ENCODE measurements at regions not wholly inside any gene's neighbourhood (a gene's known extent, or its start where the extent isn't known, plus 50 kb on each side); places are given as distances from the start of the nearest gene placed in this dataset.
"Not testable (repeated sequence)": the region's sequence is repeated elsewhere in the genome, so short reads cannot be mapped to it uniquely, and the experiment has no call there.

GRCh38 chr3:118208642-118209041 is 826.0 kb downstream of the IGSF11 start:
- H3K27me3 ChIP-seq (ENCODE audit: control insufficient read depth in 5 of 5, insufficient read depth in 4 of 5, low read length in 5 of 5): no peaks in the 10 kb centered on the region
- no peaks in the 10 kb centered on the region for H3K9me3 ChIP-seq (ENCODE audit: control insufficient read depth in 5 of 5, low read length in 5 of 5)
- H3K27ac ChIP-seq (ENCODE audit: low read depth, low read length): no peak overlapping the region
- H3K4me1 ChIP-seq (ENCODE audit: control insufficient read depth in 5 of 5, insufficient read depth in 5 of 5, low read length in 5 of 5): no peaks in the 10 kb centered on the region
- no peaks in the 10 kb centered on the region for H3K36me3 ChIP-seq (ENCODE audit: control insufficient read depth in 5 of 5, insufficient read depth in 5 of 5, low read length in 5 of 5)
- no peak overlapping the region for H3K9ac ChIP-seq (ENCODE audit: low read length in 5 of 5)
- H3K4me3 ChIP-seq (ENCODE audit: low read depth in 1 of 5, low read length in 5 of 5): no peak overlapping the region

GRCh38 chr3:118213892-118214291 is 820.8 kb downstream of the IGSF11 start:
- no peaks in the 10 kb centered on the region for H3K9me3 ChIP-seq (ENCODE audit: control insufficient read depth in 5 of 5, low read length in 5 of 5)
- no peak overlapping the region for H3K9ac ChIP-seq (ENCODE audit: low read length in 5 of 5)
- H3K4me3 ChIP-seq (ENCODE audit: low read depth in 1 of 5, low read length in 5 of 5): no peak overlapping the region
- no peaks in the 10 kb centered on the region for H3K27me3 ChIP-seq (ENCODE audit: control insufficient read depth in 5 of 5, insufficient read depth in 4 of 5, low read length in 5 of 5)
- H3K36me3 ChIP-seq (ENCODE audit: control insufficient read depth in 5 of 5, insufficient read depth in 5 of 5, low read length in 5 of 5): no peaks in the 10 kb centered on the region
- H3K4me1 ChIP-seq (ENCODE audit: control insufficient read depth in 5 of 5, insufficient read depth in 5 of 5, low read length in 5 of 5): no peaks in the 10 kb centered on the region
- no peak overlapping the region for H3K27ac ChIP-seq (ENCODE audit: low read depth, low read length)

GRCh38 chr3:118226206-118226605 is 808.4 kb downstream of the IGSF11 start:
- Histone ChIP-seq H3K4me3 (ENCODE audit: low read depth in 1 of 5, low read length in 5 of 5) (no peak overlapping the region), H3K36me3 (ENCODE audit: control insufficient read depth in 5 of 5, insufficient read depth in 5 of 5, low read length in 5 of 5) (no peaks in the 10 kb centered on the region), H3K27ac (ENCODE audit: low read depth, low read length) (no peak overlapping the region), H3K9ac (ENCODE audit: low read length in 5 of 5) (no peak overlapping the region), H3K27me3 (ENCODE audit: control insufficient read depth in 5 of 5, insufficient read depth in 4 of 5, low read length in 5 of 5) (no peaks in the 10 kb centered on the region), H3K9me3 (ENCODE audit: control insufficient read depth in 5 of 5, low read length in 5 of 5) (peaks cover 0 to 7% (median 3%) of the 10 kb centered on the region in 5 donors), H3K4me1 (ENCODE audit: control insufficient read depth in 5 of 5, insufficient read depth in 5 of 5, low read length in 5 of 5) (no peaks in the 10 kb centered on the region)

DNA sequence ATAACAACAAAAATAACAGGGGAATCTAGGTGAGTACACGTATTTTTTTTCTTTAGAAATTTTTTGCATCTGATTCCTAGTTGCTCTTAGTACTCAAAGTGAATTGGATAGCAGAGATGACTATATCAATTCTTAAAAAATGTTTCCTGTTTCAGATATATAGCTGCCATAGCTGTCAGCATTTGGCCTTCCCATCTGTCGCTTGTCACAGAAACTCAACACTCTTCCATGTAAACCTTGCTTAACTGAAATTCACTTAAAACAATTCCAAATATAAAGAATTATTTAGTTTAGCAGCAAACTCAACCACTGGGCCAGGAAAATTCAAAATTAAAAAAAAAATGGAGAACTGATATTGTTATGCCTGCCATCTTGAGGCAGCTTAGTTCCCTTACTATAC is 807.5 kb downstream of the IGSF11 start:
- no peaks in the 10 kb centered on the region for H3K27me3 ChIP-seq (ENCODE audit: control insufficient read depth in 5 of 5, insufficient read depth in 4 of 5, low read length in 5 of 5)
- no peak overlapping the region for H3K9ac ChIP-seq (ENCODE audit: low read length in 5 of 5)
- no peak overlapping the region for H3K27ac ChIP-seq (ENCODE audit: low read depth, low read length)
- H3K9me3 ChIP-seq (ENCODE audit: control insufficient read depth in 5 of 5, low read length in 5 of 5): no peaks in the 10 kb centered on the region
- H3K36me3 ChIP-seq (ENCODE audit: control insufficient read depth in 5 of 5, insufficient read depth in 5 of 5, low read length in 5 of 5): no peaks in the 10 kb centered on the region
- no peaks in the 10 kb centered on the region for H3K4me1 ChIP-seq (ENCODE audit: control insufficient read depth in 5 of 5, insufficient read depth in 5 of 5, low read length in 5 of 5)
- H3K4me3 ChIP-seq (ENCODE audit: low read depth in 1 of 5, low read length in 5 of 5): no peak overlapping the region

GRCh38 chr3:118228151-118228550 is 806.5 kb downstream of the IGSF11 start:
- no peaks in the 10 kb centered on the region for H3K36me3 ChIP-seq (ENCODE audit: control insufficient read depth in 5 of 5, insufficient read depth in 5 of 5, low read length in 5 of 5)
- no peak overlapping the region for H3K27ac ChIP-seq (ENCODE audit: low read depth, low read length)
- H3K27me3 ChIP-seq (ENCODE audit: control insufficient read depth in 5 of 5, insufficient read depth in 4 of 5, low read length in 5 of 5): no peaks in the 10 kb centered on the region
- H3K4me3 ChIP-seq (ENCODE audit: low read depth in 1 of 5, low read length in 5 of 5): no peak overlapping the region
- no peaks in the 10 kb centered on the region for H3K4me1 ChIP-seq (ENCODE audit: control insufficient read depth in 5 of 5, insufficient read depth in 5 of 5, low read length in 5 of 5)
- no peak overlapping the region for H3K9ac ChIP-seq (ENCODE audit: low read length in 5 of 5)
- no peaks in the 10 kb centered on the region for H3K9me3 ChIP-seq (ENCODE audit: control insufficient read depth in 5 of 5, low read length in 5 of 5)

GRCh38 chr3:118229196-118229595 is 805.5 kb downstream of the IGSF11 start:
- Histone ChIP-seq H3K36me3 (ENCODE audit: control insufficient read depth in 5 of 5, insufficient read depth in 5 of 5, low read length in 5 of 5) (no peaks in the 10 kb centered on the region), H3K27me3 (ENCODE audit: control insufficient read depth in 5 of 5, insufficient read depth in 4 of 5, low read length in 5 of 5) (no peaks in the 10 kb centered on the region), H3K9ac (ENCODE audit: low read length in 5 of 5) (no peak overlapping the region), H3K9me3 (ENCODE audit: control insufficient read depth in 5 of 5, low read length in 5 of 5) (no peaks in the 10 kb centered on the region), H3K4me1 (ENCODE audit: control insufficient read depth in 5 of 5, insufficient read depth in 5 of 5, low read length in 5 of 5) (no peaks in the 10 kb centered on the region), H3K27ac (ENCODE audit: low read depth, low read length) (no peak overlapping the region), H3K4me3 (ENCODE audit: low read depth in 1 of 5, low read length in 5 of 5) (no peak overlapping the region)

DNA sequence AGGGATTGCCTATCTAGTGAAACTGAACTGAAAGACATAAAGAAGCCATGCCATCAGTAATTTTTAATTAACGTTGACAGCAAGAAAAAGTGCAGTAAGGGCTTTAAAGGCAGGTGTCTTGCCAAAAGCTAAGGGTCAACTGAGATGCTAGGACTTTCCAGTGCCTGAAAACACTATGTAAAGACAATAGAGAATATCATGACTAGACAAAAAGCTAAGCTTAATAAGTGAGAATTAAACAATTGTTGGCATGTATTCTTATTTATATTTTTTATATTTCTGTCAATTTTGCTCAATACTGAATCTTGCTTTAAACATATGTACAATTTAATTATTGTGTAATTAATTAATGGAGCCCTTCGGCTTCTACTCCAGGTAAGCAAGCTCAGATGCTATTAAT is 803.1 kb downstream of the IGSF11 start:
- Histone ChIP-seq H3K36me3 (ENCODE audit: control insufficient read depth in 5 of 5, insufficient read depth in 5 of 5, low read length in 5 of 5) (no peaks in the 10 kb centered on the region), H3K27ac (ENCODE audit: low read depth, low read length) (no peak overlapping the region)

GRCh38 chr3:118239253-118239652 is 795.4 kb downstream of the IGSF11 start:
- Histone ChIP-seq H3K9me3 (ENCODE audit: control insufficient read depth in 5 of 5, low read length in 5 of 5) (no peaks in the 10 kb centered on the region), H3K27me3 (ENCODE audit: control insufficient read depth in 5 of 5, insufficient read depth in 4 of 5, low read length in 5 of 5) (no peaks in the 10 kb centered on the region), H3K27ac (ENCODE audit: low read depth, low read length) (no peak overlapping the region), H3K4me1 (ENCODE audit: control insufficient read depth in 5 of 5, insufficient read depth in 5 of 5, low read length in 5 of 5) (no peaks in the 10 kb centered on the region), H3K9ac (ENCODE audit: low read length in 5 of 5) (no peak overlapping the region), H3K36me3 (ENCODE audit: control insufficient read depth in 5 of 5, insufficient read depth in 5 of 5, low read length in 5 of 5) (no peaks in the 10 kb centered on the region), H3K4me3 (ENCODE audit: low read depth in 1 of 5, low read length in 5 of 5) (no peak overlapping the region)

More for the DNA sequence above, 803.1 kb downstream of the IGSF11 start:
- no peaks in the 10 kb centered on the region for H3K27me3 ChIP-seq (ENCODE audit: control insufficient read depth in 5 of 5, insufficient read depth in 4 of 5, low read length in 5 of 5)
- H3K9ac ChIP-seq (ENCODE audit: low read length in 5 of 5): no peak overlapping the region
- no peaks in the 10 kb centered on the region for H3K9me3 ChIP-seq (ENCODE audit: control insufficient read depth in 5 of 5, low read length in 5 of 5)
- H3K4me3 ChIP-seq (ENCODE audit: low read depth in 1 of 5, low read length in 5 of 5): no peak overlapping the region
- H3K4me1 ChIP-seq (ENCODE audit: control insufficient read depth in 5 of 5, insufficient read depth in 5 of 5, low read length in 5 of 5): no peaks in the 10 kb centered on the region

GRCh38 chr3:118244761-118245160 is 789.9 kb downstream of the IGSF11 start:
- Histone ChIP-seq H3K27ac (ENCODE audit: low read depth, low read length) (no peak overlapping the region), H3K9ac (ENCODE audit: low read length in 5 of 5) (no peak overlapping the region), H3K27me3 (ENCODE audit: control insufficient read depth in 5 of 5, insufficient read depth in 4 of 5, low read length in 5 of 5) (no peaks in the 10 kb centered on the region), H3K9me3 (ENCODE audit: control insufficient read depth in 5 of 5, low read length in 5 of 5) (no peaks in the 10 kb centered on the region), H3K36me3 (ENCODE audit: control insufficient read depth in 5 of 5, insufficient read depth in 5 of 5, low read length in 5 of 5) (no peaks in the 10 kb centered on the region), H3K4me1 (ENCODE audit: control insufficient read depth in 5 of 5, insufficient read depth in 5 of 5, low read length in 5 of 5) (no peaks in the 10 kb centered on the region), H3K4me3 (ENCODE audit: low read depth in 1 of 5, low read length in 5 of 5) (no peak overlapping the region)

GRCh38 chr3:118245312-118245711 is 789.3 kb downstream of the IGSF11 start:
- H3K4me1 ChIP-seq (ENCODE audit: control insufficient read depth in 5 of 5, insufficient read depth in 5 of 5, low read length in 5 of 5): no peaks in the 10 kb centered on the region
- no peak overlapping the region for H3K27ac ChIP-seq (ENCODE audit: low read depth, low read length)
- no peak overlapping the region for H3K4me3 ChIP-seq (ENCODE audit: low read depth in 1 of 5, low read length in 5 of 5)
- no peak overlapping the region for H3K9ac ChIP-seq (ENCODE audit: low read length in 5 of 5)
- H3K9me3 ChIP-seq (ENCODE audit: control insufficient read depth in 5 of 5, low read length in 5 of 5): no peaks in the 10 kb centered on the region
- no peaks in the 10 kb centered on the region for H3K36me3 ChIP-seq (ENCODE audit: control insufficient read depth in 5 of 5, insufficient read depth in 5 of 5, low read length in 5 of 5)
- no peaks in the 10 kb centered on the region for H3K27me3 ChIP-seq (ENCODE audit: control insufficient read depth in 5 of 5, insufficient read depth in 4 of 5, low read length in 5 of 5)

GRCh38 chr3:118258850-118259249 is 775.8 kb downstream of the IGSF11 start:
- H3K9me3 ChIP-seq (ENCODE audit: control insufficient read depth in 5 of 5, low read length in 5 of 5): peaks cover 0 to 14% (median 6%) of the 10 kb centered on the region in 5 donors
- not testable (repeated sequence) for H3K27ac ChIP-seq (ENCODE audit: low read depth, low read length); H3K4me1 ChIP-seq (ENCODE audit: control insufficient read depth in 5 of 5, insufficient read depth in 5 of 5, low read length in 5 of 5); H3K36me3 ChIP-seq (ENCODE audit: control insufficient read depth in 5 of 5, insufficient read depth in 5 of 5, low read length in 5 of 5); H3K4me3 ChIP-seq (ENCODE audit: low read depth in 1 of 5, low read length in 5 of 5); H3K9ac ChIP-seq (ENCODE audit: low read length in 5 of 5); H3K27me3 ChIP-seq (ENCODE audit: control insufficient read depth in 5 of 5, insufficient read depth in 4 of 5, low read length in 5 of 5)

Measured in subcutaneous abdominal adipose tissue (tissue), 5 donors.